ENCODE measurements at regions not wholly inside any gene's neighbourhood (a gene's known extent, or its start where the extent isn't known, plus 50 kb on each side); places are given as distances from the start of the nearest gene placed in this dataset.

GRCh38 chr10:56599201-56599600, 238.1 kb upstream of the ZWINT start:
- no peak for TF ChIP-seq CTCF (IDR thresholded peaks at IDR 0.05)
- no peak for TF ChIP-seq POLR2A (IDR thresholded peaks at IDR 0.05)
